Testis (tissue), 2 donors: ENCODE measurements at regions not wholly inside any gene's neighbourhood (a gene's known extent, or its start where the extent isn't known, plus 50 kb on each side); places are given as distances from the start of the nearest gene placed in this dataset.

Experiments
- DNase-seq: peaks from one replicate; pipeline ENCODE4 v3.0.0-alpha.2; 2019
- H3K27ac ChIP-seq, 2 donors: fragments of 200-600 bp; sonication (generic); one replicate each; pipeline ENCODE4 v1.5.1; 2019
- H3K27me3 ChIP-seq: fragments of 200-600 bp; sonication (generic); one replicate; pipeline ENCODE4 v1.5.1; 2019
- H3K36me3 ChIP-seq: fragments of 200-600 bp; sonication (generic); one replicate; pipeline ENCODE4 v1.5.1; 2017; ENCODE audit warnings: low read depth; ENCODE audit errors: missing control alignments
- H3K4me1 ChIP-seq: fragments of 200-600 bp; sonication (generic); one replicate; pipeline ENCODE4 v1.5.1; 2019
- H3K4me3 ChIP-seq, 2 donors: fragments of 200-600 bp; sonication (generic); one replicate each; pipeline ENCODE4 v1.5.1; 2017 to 2019
- H3K9me3 ChIP-seq: fragments of 200-600 bp; sonication (generic); one replicate; pipeline ENCODE4 v1.5.1; 2017
- CTCF ChIP-seq, 3 experiments: fragments of 450-650 bp in 2 of 3; fragments of 200-600 bp in 1 of 3; sonication (generic) in 1 of 3; IDR thresholded peaks; one replicate each; pipeline ENCODE4 v1.5.1; 2016 to 2019; ENCODE audit warnings: antibody characterized with exemption in 3 of 3, mild to moderate bottlenecking in 2 of 3, moderate library complexity in 1 of 3
- POLR2A ChIP-seq: fragments of 450-650 bp; IDR thresholded peaks from one replicate; pipeline ENCODE4 v1.6.1; 2017; ENCODE audit warnings: antibody characterized with exemption, mild to moderate bottlenecking, moderate library complexity
- WGBS, 2 donors: methylation state at CpG; one replicate each; pipeline ENCODE4 v1.1.5; 2018; 5-methylcytosine and 5-hydroxymethylcytosine counted together
- intact Hi-C: fragments of 100-400 bp; cut with DNase I; formaldehyde crosslinking; loops from one replicate; pipeline ENCODE4 v1.15.1; 2023; ENCODE audit warnings: low total_unique reads

GRCh38 chr12:86551146-86551571, 295.0 kb upstream of the MGAT4C start:
- H3K27ac ChIP-seq = no peak overlapping the region
- H3K27me3 ChIP-seq = no peaks in the 10 kb centered on the region
- intact Hi-C loops = no loop called here
- no peak for TF ChIP-seq CTCF (IDR thresholded peaks at IDR 0.05)
- no peak for TF ChIP-seq POLR2A
- H3K4me3 ChIP-seq = no peak overlapping the region
- no peaks in the 10 kb centered on the region for H3K4me1 ChIP-seq
- WGBS, 2 donors = 75% methylated on average over 1 of the region's 1 CpG; no CpG with 5 or more reads in 1 of the 2 donors
- no peaks in the 10 kb centered on the region for H3K9me3 ChIP-seq
- H3K36me3 ChIP-seq = no peaks in the 10 kb centered on the region
- DNase-seq = no peak

GRCh38 chr12:86550218-86551145, 294.3 kb upstream of the MGAT4C start:
- WGBS, 2 donors = 73 to 96% methylated on average over 3 to 7 of the region's 7 CpGs
- no peak overlapping the region for H3K27ac ChIP-seq
- intact Hi-C loops = no loop called here

GRCh38 chr12:86543716-86544115, 287.5 kb upstream of the MGAT4C start:
- Histone ChIP-seq H3K27ac (no peak overlapping the region), H3K9me3 (no peaks in the 10 kb centered on the region), H3K27me3 (no peaks in the 10 kb centered on the region), H3K4me1 (no peaks in the 10 kb centered on the region), H3K36me3 (no peaks in the 10 kb centered on the region), H3K4me3 (no peak overlapping the region)
- 51 to 75% methylated on average over 3 of the region's 3 CpGs for WGBS, 2 donors
- no peak for TF ChIP-seq POLR2A
- TF ChIP-seq CTCF (IDR thresholded peaks at IDR 0.05) = no peak
- DNase-seq = no peak
- intact Hi-C loops = no loop called here

More at GRCh38 chr12:86550218-86551145, 294.3 kb upstream of the MGAT4C start:
- DNase-seq = no peak
- H3K27me3 ChIP-seq = no peaks in the 10 kb centered on the region
- H3K4me3 ChIP-seq = no peak overlapping the region
- no peaks in the 10 kb centered on the region for H3K4me1 ChIP-seq
- TF ChIP-seq CTCF (IDR thresholded peaks at IDR 0.05) (no peak), POLR2A (no peak)
- H3K9me3 ChIP-seq = no peaks in the 10 kb centered on the region
- no peaks in the 10 kb centered on the region for H3K36me3 ChIP-seq

GRCh38 chr12:86530996-86531655, 274.9 kb upstream of the MGAT4C start:
- H3K9me3 ChIP-seq = no peaks in the 10 kb centered on the region
- 94 to 97% methylated on average over 1 of the region's 1 CpG for WGBS, 2 donors
- no peak for DNase-seq
- no peaks in the 10 kb centered on the region for H3K36me3 ChIP-seq
- H3K4me3 ChIP-seq = no peak overlapping the region
- intact Hi-C loops = no loop called here
- H3K27me3 ChIP-seq = no peaks in the 10 kb centered on the region
- H3K4me1 ChIP-seq = no peaks in the 10 kb centered on the region
- TF ChIP-seq POLR2A (no peak), CTCF (IDR thresholded peaks at IDR 0.05) (no peak)
- H3K27ac ChIP-seq = no peak overlapping the region
